ENCODE measurements at regions not wholly inside any gene's neighbourhood (a gene's known extent, or its start where the extent isn't known, plus 50 kb on each side); places are given as distances from the start of the nearest gene placed in this dataset.

- Histone ChIP-seq H3K4me3 (ENCODE audit: low read length) (no peak overlapping the region), H3K27me3 (ENCODE audit: insufficient read depth, low read depth, low read length) (no peaks in the 10 kb centered on the region), H3K79me2 (replicated peaks; ENCODE audit: insufficient read depth, low read length) (no peaks in the 10 kb centered on the region), H3K27ac (ENCODE audit: low read length) (no peak overlapping the region), H3F3A (ENCODE audit: insufficient read depth, low read length, poor library complexity, severe bottlenecking) (no peaks in the 10 kb centered on the region), H2AFZ (ENCODE audit: low read depth, low read length) (no peak overlapping the region), H4K20me1 (ENCODE audit: insufficient read depth) (no peaks in the 10 kb centered on the region), H3K4me2 (ENCODE audit: low read length) (no peak overlapping the region), H3K9me3 (ENCODE audit: low read length) (no peaks in the 10 kb centered on the region), H3K9me2 (ENCODE audit: insufficient read depth, low read length) (no peaks in the 10 kb centered on the region), H3K9ac (ENCODE audit: low read length) (no peak overlapping the region), H3K36me3 (ENCODE audit: insufficient read depth, low read length) (no peaks in the 10 kb centered on the region)
- TF ChIP-seq EZH2 (IDR thresholded peaks at IDR 0.05; ENCODE audit: borderline replicate concordance, insufficient read depth, low read length, poor library complexity, severe bottlenecking) (no peak), TAF1 (IDR thresholded peaks at IDR 0.05; ENCODE audit: low read depth) (no peak), REST (IDR thresholded peaks at IDR 0.05; ENCODE audit: borderline replicate concordance) (no peak), SMC3 (conservative IDR thresholded peaks at IDR 0.05; ENCODE audit: poor library complexity) (no peak), CTCF (IDR thresholded peaks at IDR 0.05; ENCODE audit: poor library complexity, severe bottlenecking) (no peak), MXI1 (conservative IDR thresholded peaks at IDR 0.05; ENCODE audit: poor library complexity, severe bottlenecking) (no peak), POLR2AphosphoS5 (IDR thresholded peaks at IDR 0.05) (no peak), EP300 (conservative IDR thresholded peaks at IDR 0.05; ENCODE audit: poor library complexity, severe bottlenecking) (no peak), RAD21 (conservative IDR thresholded peaks at IDR 0.05) (no peak)
Observed at GRCh38 chr11:133695387-133695786, 149.9 kb downstream of the SPATA19 start.

GRCh38 chr11:133694701-133695100, 150.6 kb downstream of the SPATA19 start:
- TF ChIP-seq EZH2 (IDR thresholded peaks at IDR 0.05; ENCODE audit: borderline replicate concordance, insufficient read depth, low read length, poor library complexity, severe bottlenecking) (no peak), REST (IDR thresholded peaks at IDR 0.05; ENCODE audit: borderline replicate concordance) (no peak), SMC3 (conservative IDR thresholded peaks at IDR 0.05; ENCODE audit: poor library complexity) (no peak)
- Histone ChIP-seq H3K9ac (ENCODE audit: low read length) (no peak overlapping the region), H3K27ac (ENCODE audit: low read length) (no peak overlapping the region), H3K27me3 (ENCODE audit: insufficient read depth, low read depth, low read length) (no peaks in the 10 kb centered on the region), H3K4me2 (ENCODE audit: low read length) (no peak overlapping the region), H3K9me3 (ENCODE audit: low read length) (no peaks in the 10 kb centered on the region), H4K20me1 (ENCODE audit: insufficient read depth) (no peaks in the 10 kb centered on the region), H3K4me3 (ENCODE audit: low read length) (no peak overlapping the region), H3K79me2 (replicated peaks; ENCODE audit: insufficient read depth, low read length) (no peaks in the 10 kb centered on the region), H3F3A (ENCODE audit: insufficient read depth, low read length, poor library complexity, severe bottlenecking) (no peaks in the 10 kb centered on the region), H3K36me3 (ENCODE audit: insufficient read depth, low read length) (no peaks in the 10 kb centered on the region), H3K9me2 (ENCODE audit: insufficient read depth, low read length) (no peaks in the 10 kb centered on the region), H2AFZ (ENCODE audit: low read depth, low read length) (no peak overlapping the region)

All from neural cell (in vitro differentiated cells).